B cell (primary cell): ENCODE measurements at regions not wholly inside any gene's neighbourhood (a gene's known extent, or its start where the extent isn't known, plus 50 kb on each side); places are given as distances from the start of the nearest gene placed in this dataset.

ENCODE experiments used
- ATAC-seq: fragments of 200-7000 bp; cut with Tn5 transposase; one replicate; pipeline ENCODE4 v1.10.0; 2021; ENCODE audit warnings: low read depth, mild to moderate bottlenecking, moderate number of reproducible peaks, moderate library complexity
- CTCF ChIA-PET: fragments of 350-600 bp; sonication (Branson Sonifier 250); formaldehyde crosslinking; loops from one replicate; lab custom pipeline; 2021; ENCODE audit warnings: antibody characterized with exemption, inconsistent platforms; lab: Charles Lee
- POLR2A ChIA-PET: fragments of 350-600 bp; sonication (Branson Sonifier 250); formaldehyde crosslinking; loops from one replicate; lab custom pipeline; 2021; ENCODE audit warnings: antibody characterized with exemption; lab: Charles Lee
- DNase-seq: peaks from one replicate; pipeline ENCODE4 v3.0.0; 2013
- H2AFZ ChIP-seq: 2 replicates; pipeline ENCODE4 v1.6.1; 2012; ENCODE audit warnings: mild to moderate bottlenecking, low read depth, low read length; ENCODE audit not compliant: insufficient read depth, poor library complexity, severe bottlenecking
- H3K27ac ChIP-seq, 2 donors: 1 replicate in 1 of 2; 2 replicates in 1 of 2; pipeline ENCODE4 v1.5.1; 2012 to 2013; ENCODE audit warnings: low read length in 2 of 2, mild to moderate bottlenecking in 2 of 2, moderate library complexity in 1 of 2
- H3K27me3 ChIP-seq, 4 experiments: fragments of 200-600 bp in 1 of 4; sonication (generic) in 1 of 4; replicated peaks in 1 of 4; 1 replicate in 2 of 4; 2 replicates in 2 of 4; pipeline versions ENCODE4 v1.6.1 to v1.7.0; 2013 to 2016; ENCODE audit warnings: low read length in 3 of 4, mild to moderate bottlenecking in 2 of 4, mixed read lengths in 1 of 4, moderate library complexity in 1 of 4; ENCODE audit not compliant: insufficient read depth in 4 of 4, control insufficient read depth in 3 of 4; ENCODE audit errors: control extremely low read depth in 1 of 4
- H3K36me3 ChIP-seq, 2 experiments: replicated peaks in 1 of 2; 1 replicate in 1 of 2; 2 replicates in 1 of 2; pipeline versions ENCODE4 v1.6.1 to v1.7.1; 2013; ENCODE audit warnings: low read length in 1 of 2; ENCODE audit not compliant: insufficient read depth in 2 of 2, control insufficient read depth in 1 of 2; ENCODE audit errors: control extremely low read depth in 1 of 2, extremely low read depth in 1 of 2
- H3K4me1 ChIP-seq, 2 donors: fragments of 200-600 bp in 1 of 2; sonication (generic) in 1 of 2; 1 replicate in 1 of 2; 2 replicates in 1 of 2; pipeline versions ENCODE4 v1.5.1 to v1.6.1; 2013 to 2017; ENCODE audit warnings: low read length in 2 of 2; ENCODE audit not compliant: control insufficient read depth in 2 of 2, insufficient read depth in 2 of 2
- H3K4me2 ChIP-seq: replicated peaks from 2 replicates; pipeline ENCODE3; 2012; ENCODE audit warnings: mild to moderate bottlenecking, low read depth, low read length; ENCODE audit not compliant: poor library complexity, severe bottlenecking
- H3K4me3 ChIP-seq, 5 experiments: fragments of 200-600 bp in 1 of 5; sonication (generic) in 1 of 5; 1 replicate in 3 of 5; 2 replicates in 2 of 5; pipeline versions ENCODE4 v1.5.1 to v1.7.0; 2011 to 2016; ENCODE audit warnings: low read length in 4 of 5, mild to moderate bottlenecking in 4 of 5, low read depth in 2 of 5, control low read depth in 1 of 5, moderate library complexity in 1 of 5; ENCODE audit not compliant: insufficient read depth in 1 of 5; ENCODE audit errors: control extremely low read depth in 1 of 5, extremely low read depth in 1 of 5
- H3K79me2 ChIP-seq: fragments of 200-600 bp; sonication (generic); one replicate; pipeline ENCODE4 v1.6.0; 2016; ENCODE audit warnings: low read length; ENCODE audit not compliant: control insufficient read depth, insufficient read depth
- H3K9ac ChIP-seq: fragments of 200-600 bp; sonication (generic); 2 replicates; pipeline ENCODE4 v1.6.1; 2017; ENCODE audit warnings: mild to moderate bottlenecking, low read length, moderate library complexity
- H3K9me3 ChIP-seq, 3 donors: one replicate each; pipeline versions ENCODE4 v1.6.1 to v1.7.1; 2013; ENCODE audit warnings: low read length in 2 of 3; ENCODE audit not compliant: control insufficient read depth in 2 of 3, insufficient read depth in 1 of 3; ENCODE audit errors: control extremely low read depth in 1 of 3
- H4K20me1 ChIP-seq: 2 replicates; pipeline ENCODE4 v1.6.0; 2012; ENCODE audit warnings: mild to moderate bottlenecking, low read length; ENCODE audit not compliant: insufficient read depth, control insufficient read depth, poor library complexity, severe bottlenecking
- H3K27ac Mint-ChIP-seq: one replicate; pipeline ENCODE4 v1.8.0; 2021; ENCODE audit warnings: mixed read lengths
- H3K27me3 Mint-ChIP-seq: one replicate; pipeline ENCODE4 v1.8.0; 2021; ENCODE audit warnings: mixed read lengths
- H3K4me1 Mint-ChIP-seq: one replicate; pipeline ENCODE4 v1.8.0; 2021; ENCODE audit warnings: mixed read lengths
- H3K4me3 Mint-ChIP-seq: one replicate; pipeline ENCODE4 v1.8.0; 2021; ENCODE audit warnings: mixed read lengths
- H3K9me3 Mint-ChIP-seq: one replicate; pipeline ENCODE4 v1.8.0; 2022; ENCODE audit warnings: mixed read lengths; ENCODE audit not compliant: insufficient read depth
- EZH2 ChIP-seq: IDR thresholded peaks from 2 replicates; pipeline ENCODE4 v1.6.1; 2012; ENCODE audit warnings: borderline replicate concordance, low read depth, mild to moderate bottlenecking, moderate library complexity, low read length; ENCODE audit not compliant: insufficient read depth, poor library complexity, severe bottlenecking
- WGBS: methylation state at CpG from one replicate; pipeline ENCODE4 v1.1.5; 2013; ENCODE audit warnings: missing lambda C conversion rate; ENCODE audit not compliant: insufficient coverage; 5-methylcytosine and 5-hydroxymethylcytosine counted together
- intact Hi-C: fragments of 100-400 bp; cut with micrococcal nuclease; formaldehyde crosslinking; loops from one replicate; pipeline ENCODE4 v1.10.0; 2022
- TF ChIP-seq, protein P1 (sequence below): fragments of 200-600 bp; IDR thresholded peaks from one replicate; pipeline ENCODE4 v1.8.0; 2022; ENCODE audit warnings: antibody characterized with exemption, mild to moderate bottlenecking

DNA sequence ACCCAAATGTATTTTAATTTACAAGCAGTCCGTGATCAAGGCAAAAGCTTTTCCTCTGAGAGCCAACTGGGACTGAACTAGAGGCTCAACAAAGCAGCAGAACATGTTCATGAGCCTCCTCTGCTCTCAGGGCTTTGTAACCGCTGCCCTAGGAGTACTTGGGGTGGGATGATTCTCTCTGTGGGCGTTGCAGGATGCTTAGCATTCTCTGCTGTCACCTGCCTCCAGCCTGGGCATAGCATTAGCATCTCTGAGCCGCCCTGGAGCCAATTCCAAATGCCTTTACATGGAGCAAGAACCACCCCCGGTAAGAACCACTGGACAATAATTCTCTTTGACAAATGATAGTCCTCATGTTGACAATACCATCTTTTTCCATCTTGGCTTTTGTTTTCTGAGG, 237.6 kb upstream of the CDH4 start:
- Histone ChIP-seq H3K4me3 (no peak overlapping the region), H3K79me2 (no peaks in the 10 kb centered on the region), H3K27ac (no peak overlapping the region), H3K36me3 (no peaks in the 10 kb centered on the region), H3K4me1 (no peaks in the 10 kb centered on the region), H3K27me3 (no peaks in the 10 kb centered on the region), H3K9ac (no peak overlapping the region), H3K4me2 (no peak overlapping the region), H3K9me3 (peaks cover 0 to 9% (median 0%) of the 10 kb centered on the region in 3 donors), H2AFZ (no peak overlapping the region), H4K20me1 (no peaks in the 10 kb centered on the region)
- ATAC-seq (no peak), DNase-seq (no peak)
- ChIA-PET CTCF (no interaction called here), POLR2A (no interaction called here)
- whole genome bisulfite sequencing = 39% methylated on average over 4 of the region's 5 CpGs
- H3K27ac Mint-ChIP-seq = no peak overlapping the region
- H3K9me3 Mint-ChIP-seq = no peaks in the 10 kb centered on the region
- no peaks in the 10 kb centered on the region for H3K27me3 Mint-ChIP-seq
- TF ChIP-seq EZH2 = no peak
- TF ChIP-seq, protein P1, sequence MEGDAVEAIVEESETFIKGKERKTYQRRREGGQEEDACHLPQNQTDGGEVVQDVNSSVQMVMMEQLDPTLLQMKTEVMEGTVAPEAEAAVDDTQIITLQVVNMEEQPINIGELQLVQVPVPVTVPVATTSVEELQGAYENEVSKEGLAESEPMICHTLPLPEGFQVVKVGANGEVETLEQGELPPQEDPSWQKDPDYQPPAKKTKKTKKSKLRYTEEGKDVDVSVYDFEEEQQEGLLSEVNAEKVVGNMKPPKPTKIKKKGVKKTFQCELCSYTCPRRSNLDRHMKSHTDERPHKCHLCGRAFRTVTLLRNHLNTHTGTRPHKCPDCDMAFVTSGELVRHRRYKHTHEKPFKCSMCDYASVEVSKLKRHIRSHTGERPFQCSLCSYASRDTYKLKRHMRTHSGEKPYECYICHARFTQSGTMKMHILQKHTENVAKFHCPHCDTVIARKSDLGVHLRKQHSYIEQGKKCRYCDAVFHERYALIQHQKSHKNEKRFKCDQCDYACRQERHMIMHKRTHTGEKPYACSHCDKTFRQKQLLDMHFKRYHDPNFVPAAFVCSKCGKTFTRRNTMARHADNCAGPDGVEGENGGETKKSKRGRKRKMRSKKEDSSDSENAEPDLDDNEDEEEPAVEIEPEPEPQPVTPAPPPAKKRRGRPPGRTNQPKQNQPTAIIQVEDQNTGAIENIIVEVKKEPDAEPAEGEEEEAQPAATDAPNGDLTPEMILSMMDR = no peak
- H3K4me1 Mint-ChIP-seq = no peaks in the 10 kb centered on the region
- intact Hi-C loops = no loop called here
- H3K4me3 Mint-ChIP-seq = no peak overlapping the region

DNA sequence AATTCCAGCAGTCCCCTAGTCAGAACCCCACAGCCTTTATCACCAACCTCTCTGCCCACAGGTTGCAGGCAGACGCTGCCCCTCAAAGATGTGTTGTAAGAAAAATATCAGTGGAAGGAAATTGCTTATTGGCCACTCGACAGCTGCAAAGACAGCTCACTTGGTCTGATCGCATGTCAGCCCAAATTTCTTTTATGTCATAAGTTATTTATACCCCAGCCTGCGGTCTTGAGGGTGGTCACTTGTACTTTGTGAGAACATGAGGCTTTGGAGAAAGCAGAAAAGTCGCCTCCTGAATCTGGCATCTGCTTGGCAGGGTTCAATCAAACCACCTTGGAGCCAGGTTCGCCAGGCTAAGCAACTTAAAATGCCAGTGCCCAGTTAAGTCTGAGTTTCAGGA, 236.5 kb upstream of the CDH4 start:
- H3K4me3 Mint-ChIP-seq = no peak overlapping the region
- H3K9ac ChIP-seq = no peak overlapping the region
- no peaks in the 10 kb centered on the region for H3K9me3 Mint-ChIP-seq
- 80% methylated on average over 2 of the region's 6 CpGs for WGBS
- DNase-seq = no peak
- H3K9me3 ChIP-seq = peaks cover 0 to 11% (median 0%) of the 10 kb centered on the region in 3 donors
- H3K36me3 ChIP-seq = no peaks in the 10 kb centered on the region
- no peaks in the 10 kb centered on the region for H4K20me1 ChIP-seq
- TF ChIP-seq EZH2 = no peak
- TF ChIP-seq, protein P1 = no peak
- no peaks in the 10 kb centered on the region for H3K27me3 ChIP-seq
- no peak overlapping the region for H3K27ac Mint-ChIP-seq
- intact Hi-C loops = loop anchor here (1.0 kb wide), 1 partner anchor 22 kb away; no protein-coding TSS in a partner anchor
- no peaks in the 10 kb centered on the region for H3K27me3 Mint-ChIP-seq
- no peak overlapping the region for H3K4me3 ChIP-seq
- no peaks in the 10 kb centered on the region for H3K4me1 Mint-ChIP-seq
- ChIA-PET CTCF (no interaction called here), POLR2A (no interaction called here)
- ATAC-seq = no peak
- H2AFZ ChIP-seq = no peak overlapping the region
- no peaks in the 10 kb centered on the region for H3K4me1 ChIP-seq
- no peak overlapping the region for H3K27ac ChIP-seq
- H3K4me2 ChIP-seq = no peak overlapping the region
- no peaks in the 10 kb centered on the region for H3K79me2 ChIP-seq
